NB4 (cell line): ENCODE measurements at regions not wholly inside any gene's neighbourhood (a gene's known extent, or its start where the extent isn't known, plus 50 kb on each side); places are given as distances from the start of the nearest gene placed in this dataset.

ENCODE experiments used
- CTCF ChIP-seq: IDR thresholded peaks from one replicate; pipeline ENCODE4 v1.5.1; 2012; ENCODE audit warnings: low read depth, low read length
- POLR2A ChIP-seq: IDR thresholded peaks from 2 replicates; pipeline ENCODE4 v1.6.1; 2011; ENCODE audit warnings: mild to moderate bottlenecking; ENCODE audit not compliant: insufficient read length; ENCODE audit errors: extremely low read depth

DNA sequence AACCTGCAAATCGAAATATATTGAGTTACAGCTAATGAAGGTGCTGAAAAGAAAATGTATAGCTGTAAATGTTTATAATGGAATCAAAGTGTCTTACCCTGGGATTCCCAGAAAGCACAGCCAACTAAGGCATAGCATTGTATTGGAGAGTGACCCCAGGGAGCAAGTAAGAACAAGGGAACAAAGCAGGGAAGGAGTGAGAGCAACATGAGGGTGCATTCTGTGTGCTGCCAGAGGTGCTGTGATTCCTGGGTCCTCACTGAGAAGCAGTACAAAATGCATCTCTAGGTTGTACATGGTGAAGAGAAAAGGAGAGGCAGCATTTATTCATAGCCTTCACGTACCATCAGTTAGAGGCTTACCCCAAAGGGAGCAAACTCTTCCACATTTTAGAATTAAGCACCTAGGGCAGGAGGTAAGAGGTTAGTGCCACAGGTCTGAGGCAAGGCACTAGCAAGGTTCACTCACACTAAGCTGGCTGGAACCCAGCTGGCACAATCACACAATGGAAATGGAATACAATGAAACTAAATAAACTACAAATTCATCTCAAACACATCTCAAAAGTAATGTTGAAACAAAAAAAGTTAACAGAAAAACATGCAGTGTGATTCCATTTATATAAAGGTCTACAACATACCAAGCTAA lies 151.5 kb upstream of the C2CD4B start:
- no peak for TF ChIP-seq CTCF
- TF ChIP-seq POLR2A: no peak
